GM21367 (cell line): ENCODE measurements at regions not wholly inside any gene's neighbourhood (a gene's known extent, or its start where the extent isn't known, plus 50 kb on each side); places are given as distances from the start of the nearest gene placed in this dataset.
"Not testable (repeated sequence)": the region's sequence is repeated elsewhere in the genome, so short reads cannot be mapped to it uniquely, and the experiment has no call there.

ENCODE experiments used
- ATAC-seq: cut with Tn5 transposase; IDR thresholded peaks from one replicate; pipeline ENCODE4 v1.9.1; 2021; ENCODE audit not compliant: unreplicated experiment

GRCh38 chr9:102032614-102033013, 294.2 kb upstream of the GRIN3A start:
- no peak for ATAC-seq

GRCh38 chr9:102000956-102001355, 262.5 kb upstream of the GRIN3A start:
- ATAC-seq: no peak

GRCh38 chr9:101999441-101999840, 261.0 kb upstream of the GRIN3A start:
- no peak for ATAC-seq

GRCh38 chr9:101995231-101995630, 256.8 kb upstream of the GRIN3A start:
- no peak for ATAC-seq

GRCh38 chr9:101993771-101994170, 255.3 kb upstream of the GRIN3A start:
- ATAC-seq: no peak

- no peak for ATAC-seq
These were observed 253.5 kb upstream of the GRIN3A start for GRCh38 chr9:101991926-101992325.

- peak; percentile 79 for ATAC-seq
These were observed 239.3 kb upstream of the GRIN3A start for GRCh38 chr9:101977614-101978210.

GRCh38 chr9:101970609-101971008, 232.2 kb upstream of the GRIN3A start:
- ATAC-seq: no peak

- ATAC-seq: no peak
These were observed 229.9 kb upstream of the GRIN3A start for GRCh38 chr9:101968392-101968791.

GRCh38 chr9:101966691-101967090, 228.2 kb upstream of the GRIN3A start:
- ATAC-seq: no peak

GRCh38 chr9:101957705-101958104, 219.3 kb upstream of the GRIN3A start:
- ATAC-seq: no peak

GRCh38 chr9:101951598-101951997, 213.2 kb upstream of the GRIN3A start:
- no peak for ATAC-seq

- no peak for ATAC-seq
These were observed 193.3 kb upstream of the GRIN3A start for GRCh38 chr9:101931756-101932155.

- ATAC-seq: no peak
These were observed 192.3 kb upstream of the GRIN3A start for GRCh38 chr9:101930783-101931182.

GRCh38 chr9:101925498-101925897, 187.1 kb upstream of the GRIN3A start:
- ATAC-seq: no peak

GRCh38 chr9:101923451-101923850, 185.0 kb upstream of the GRIN3A start:
- ATAC-seq: no peak

GRCh38 chr9:101916948-101917347, 178.5 kb upstream of the GRIN3A start:
- not testable (repeated sequence) for ATAC-seq

- no peak for ATAC-seq
These were observed 177.0 kb upstream of the GRIN3A start for GRCh38 chr9:101915482-101915881.

- no peak for ATAC-seq
These were observed 174.3 kb upstream of the GRIN3A start for GRCh38 chr9:101912698-101913097.

GRCh38 chr9:101907466-101907865, 169.0 kb upstream of the GRIN3A start:
- no peak for ATAC-seq

- ATAC-seq: no peak
These were observed 166.4 kb upstream of the GRIN3A start for GRCh38 chr9:101904845-101905244.

GRCh38 chr9:101902051-101902450, 163.6 kb upstream of the GRIN3A start:
- no peak for ATAC-seq

- no peak for ATAC-seq
These were observed 158.7 kb upstream of the GRIN3A start for GRCh38 chr9:101897196-101897595.
